Embryonic facial prominence (tissue), 1 donor: ENCODE measurements at regions not wholly inside any gene's neighbourhood (a gene's known extent, or its start where the extent isn't known, plus 50 kb on each side); places are given as distances from the start of the nearest gene placed in this dataset.
"Not testable (repeated sequence)": the region's sequence is repeated elsewhere in the genome, so short reads cannot be mapped to it uniquely, and the experiment has no call there.

Source experiments
- DNase-seq: peaks from one replicate; pipeline ENCODE4 v3.0.0-alpha.2; 2016; ENCODE audit errors: extremely low spot score

GRCh38 chr1:172754609-172755008 is 95.7 kb downstream of the FASLG start:
- DNase-seq, result no peak

GRCh38 chr1:172755099-172755498 is 96.2 kb downstream of the FASLG start:
- no peak for DNase-seq

- DNase-seq, result no peak
Measured at GRCh38 chr1:172756024-172756423, 97.1 kb downstream of the FASLG start.

GRCh38 chr1:172758259-172758658 is 99.4 kb downstream of the FASLG start:
- DNase-seq, result no peak

GRCh38 chr1:172760121-172760520 is 101.2 kb downstream of the FASLG start:
- DNase-seq, result no peak

- DNase-seq, result no peak
Measured at GRCh38 chr1:172761581-172762486, 102.9 kb downstream of the FASLG start.

- no peak for DNase-seq
Measured at GRCh38 chr1:172763057-172763456, 104.2 kb downstream of the FASLG start.

GRCh38 chr1:172764378-172764777 is 105.5 kb downstream of the FASLG start:
- no peak for DNase-seq

- no peak for DNase-seq
Measured at GRCh38 chr1:172766462-172766861, 107.6 kb downstream of the FASLG start.

GRCh38 chr1:172770071-172770470 is 111.2 kb downstream of the FASLG start:
- no peak for DNase-seq

- no peak for DNase-seq
Measured at GRCh38 chr1:172774561-172774960, 115.7 kb downstream of the FASLG start.

- no peak for DNase-seq
Measured at GRCh38 chr1:172775606-172776005, 116.7 kb downstream of the FASLG start.

- no peak for DNase-seq
Measured at GRCh38 chr1:172776071-172776470, 117.2 kb downstream of the FASLG start.

- no peak for DNase-seq
Measured at GRCh38 chr1:172777767-172778166, 118.9 kb downstream of the FASLG start.

- no peak for DNase-seq
Measured at GRCh38 chr1:172778456-172779455, 119.9 kb downstream of the FASLG start.

GRCh38 chr1:172779491-172779890 is 120.6 kb downstream of the FASLG start:
- DNase-seq, result no peak

GRCh38 chr1:172781513-172782140 is 122.7 kb downstream of the FASLG start:
- no peak for DNase-seq

GRCh38 chr1:172789840-172790239 is 130.9 kb downstream of the FASLG start:
- DNase-seq, result no peak

GRCh38 chr1:172790245-172790644 is 131.3 kb downstream of the FASLG start:
- no peak for DNase-seq

GRCh38 chr1:172793823-172794222 is 134.9 kb downstream of the FASLG start:
- no peak for DNase-seq

- DNase-seq, result no peak
Measured at GRCh38 chr1:172795741-172796140, 136.8 kb downstream of the FASLG start.

GRCh38 chr1:172799804-172800203 is 140.9 kb downstream of the FASLG start:
- not testable (repeated sequence) for DNase-seq
